SU-DHL-6 (cell line): ENCODE measurements at regions not wholly inside any gene's neighbourhood (a gene's known extent, or its start where the extent isn't known, plus 50 kb on each side); places are given as distances from the start of the nearest gene placed in this dataset.

ENCODE experiments used
- H2AFZ ChIP-seq: fragments of 200-600 bp; sonication (generic); 2 replicates; pipeline ENCODE4 v1.6.1; 2014; ENCODE audit warnings: low read depth, mild to moderate bottlenecking, moderate library complexity, mixed read lengths, antibody characterized with exemption, low read length; ENCODE audit not compliant: severe bottlenecking
- H3F3A ChIP-seq: fragments of 200-600 bp; shearing (Covaris generic); 2 replicates; pipeline ENCODE4 v1.6.0; 2016; ENCODE audit warnings: antibody characterized with exemption, mild to moderate bottlenecking; ENCODE audit not compliant: insufficient read depth
- H3K27ac ChIP-seq: fragments of 200-600 bp; sonication (generic); 2 replicates; pipeline ENCODE4 v1.5.1; 2016; ENCODE audit warnings: low read depth, mild to moderate bottlenecking, low read length, moderate library complexity, mixed read lengths
- H3K27me3 ChIP-seq: fragments of 200-600 bp; sonication (generic), shearing (Covaris generic); 2 replicates; pipeline ENCODE4 v1.6.0; 2014; ENCODE audit warnings: mild to moderate bottlenecking, low read length
- H3K36me3 ChIP-seq: fragments of 200-600 bp; sonication (generic); 2 replicates; pipeline ENCODE4 v1.6.1; 2014; ENCODE audit warnings: mild to moderate bottlenecking, low read length, mixed read lengths
- H3K4me2 ChIP-seq: fragments of 300-600, 200-600 bp; shearing (Covaris generic), sonication (generic); 2 replicates; pipeline ENCODE4 v1.6.0; 2014; ENCODE audit warnings: low read length, low read depth, mild to moderate bottlenecking; ENCODE audit not compliant: poor library complexity, severe bottlenecking
- H3K4me3 ChIP-seq: fragments of 200-600 bp; sonication (generic); 2 replicates; pipeline ENCODE4 v1.5.1; 2014; ENCODE audit warnings: antibody characterized with exemption, low read length, mild to moderate bottlenecking, mixed read lengths; ENCODE audit not compliant: insufficient read depth, poor library complexity, severe bottlenecking
- H3K79me2 ChIP-seq: fragments of 200-600 bp; sonication (generic); 2 replicates; pipeline ENCODE4 v1.6.1; 2014; ENCODE audit warnings: mild to moderate bottlenecking, low read length, moderate library complexity; ENCODE audit not compliant: insufficient read depth
- H3K9ac ChIP-seq: fragments of 200-600 bp; sonication (generic); 2 replicates; pipeline ENCODE4 v1.7.0; 2014; ENCODE audit warnings: mild to moderate bottlenecking, low read length
- H3K9me2 ChIP-seq: fragments of 200-600 bp; sonication (generic); replicated peaks from 2 replicates; pipeline ENCODE4 v1.6.1; 2014; ENCODE audit warnings: low read length; ENCODE audit not compliant: insufficient read depth
- H3K9me3 ChIP-seq: fragments of 200-600 bp; sonication (generic); 2 replicates; pipeline ENCODE4 v1.6.1; 2014; ENCODE audit warnings: low read length, mixed read lengths; ENCODE audit not compliant: insufficient read depth
- H4K20me1 ChIP-seq: fragments of 200-600 bp; sonication (generic); 2 replicates; pipeline ENCODE4 v1.6.1; 2014; ENCODE audit warnings: low read depth, mild to moderate bottlenecking, antibody characterized with exemption, low read length, moderate library complexity, mixed read lengths
- EZH2phosphoT487 ChIP-seq: fragments of 200-600 bp; sonication (generic), shearing (Covaris generic); conservative IDR thresholded peaks from 2 replicates; pipeline ENCODE4 v1.6.1; 2018; ENCODE audit warnings: mild to moderate bottlenecking, antibody characterized with exemption, low read length, moderate library complexity, mixed read lengths
- TF ChIP-seq, protein P1 (sequence below): fragments of 200-600 bp; sonication (generic); IDR thresholded peaks from one replicate; pipeline ENCODE4 v1.5.1; 2017; ENCODE audit warnings: antibody characterized with exemption, mild to moderate bottlenecking, low read length, moderate library complexity; ENCODE audit not compliant: insufficient read depth, poor library complexity, severe bottlenecking

DNA sequence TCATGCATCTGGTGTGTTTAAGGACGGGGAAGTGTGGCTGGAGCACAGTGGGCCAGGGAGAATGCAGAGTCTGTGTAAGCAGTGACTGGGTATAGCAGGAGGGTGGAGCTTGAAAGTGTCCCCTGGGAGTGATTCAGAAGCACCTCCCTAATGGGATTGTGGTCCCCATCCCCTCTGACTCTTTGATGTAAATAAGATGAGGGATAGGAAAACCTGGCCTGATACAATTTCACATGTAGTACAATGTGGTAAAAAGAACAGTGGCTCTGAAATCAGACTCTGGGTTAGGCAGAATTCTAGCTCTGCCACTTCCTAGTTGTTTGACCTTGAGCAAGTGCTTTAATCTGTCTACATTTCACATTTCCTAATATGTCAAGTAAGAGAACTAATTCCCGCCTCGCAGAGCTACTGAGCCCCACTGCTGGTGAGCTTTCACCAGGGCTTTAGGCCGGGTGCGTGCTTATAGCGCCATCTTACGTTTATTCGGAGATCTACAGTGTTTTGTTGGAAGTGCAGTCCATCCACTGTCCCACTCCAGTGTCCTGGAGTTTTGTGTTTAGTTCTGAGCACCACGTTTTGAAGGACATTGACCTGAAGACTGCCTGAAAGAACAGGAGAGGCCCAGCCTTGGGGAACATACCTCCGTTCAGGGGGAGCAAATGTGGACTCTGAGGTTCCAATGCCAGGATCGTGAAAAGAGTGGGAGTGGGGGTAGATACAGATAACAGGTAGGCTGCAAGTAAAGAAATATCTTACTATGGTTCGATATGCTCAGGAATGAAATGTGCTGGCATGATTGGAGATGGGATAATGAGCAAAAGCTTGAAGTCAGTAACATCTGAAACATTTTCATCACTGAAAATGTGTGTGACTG lies 51.2 kb upstream of the TESK1 start:
- H3K27ac ChIP-seq: no peak overlapping the region
- no peaks in the 10 kb centered on the region for H3F3A ChIP-seq
- H3K9me2 ChIP-seq: no peaks in the 10 kb centered on the region
- H3K4me2 ChIP-seq: no peak overlapping the region
- H3K4me3 ChIP-seq: no peak overlapping the region
- H3K9me3 ChIP-seq: no peaks in the 10 kb centered on the region
- no peak overlapping the region for H2AFZ ChIP-seq
- H3K9ac ChIP-seq: no peak overlapping the region
- no peaks in the 10 kb centered on the region for H4K20me1 ChIP-seq
- no peaks in the 10 kb centered on the region for H3K79me2 ChIP-seq
- no peaks in the 10 kb centered on the region for H3K36me3 ChIP-seq
- TF ChIP-seq EZH2phosphoT487: no peak
- TF ChIP-seq, protein P1, sequence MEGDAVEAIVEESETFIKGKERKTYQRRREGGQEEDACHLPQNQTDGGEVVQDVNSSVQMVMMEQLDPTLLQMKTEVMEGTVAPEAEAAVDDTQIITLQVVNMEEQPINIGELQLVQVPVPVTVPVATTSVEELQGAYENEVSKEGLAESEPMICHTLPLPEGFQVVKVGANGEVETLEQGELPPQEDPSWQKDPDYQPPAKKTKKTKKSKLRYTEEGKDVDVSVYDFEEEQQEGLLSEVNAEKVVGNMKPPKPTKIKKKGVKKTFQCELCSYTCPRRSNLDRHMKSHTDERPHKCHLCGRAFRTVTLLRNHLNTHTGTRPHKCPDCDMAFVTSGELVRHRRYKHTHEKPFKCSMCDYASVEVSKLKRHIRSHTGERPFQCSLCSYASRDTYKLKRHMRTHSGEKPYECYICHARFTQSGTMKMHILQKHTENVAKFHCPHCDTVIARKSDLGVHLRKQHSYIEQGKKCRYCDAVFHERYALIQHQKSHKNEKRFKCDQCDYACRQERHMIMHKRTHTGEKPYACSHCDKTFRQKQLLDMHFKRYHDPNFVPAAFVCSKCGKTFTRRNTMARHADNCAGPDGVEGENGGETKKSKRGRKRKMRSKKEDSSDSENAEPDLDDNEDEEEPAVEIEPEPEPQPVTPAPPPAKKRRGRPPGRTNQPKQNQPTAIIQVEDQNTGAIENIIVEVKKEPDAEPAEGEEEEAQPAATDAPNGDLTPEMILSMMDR: peak; percentile 84
- no peaks in the 10 kb centered on the region for H3K27me3 ChIP-seq

DNA sequence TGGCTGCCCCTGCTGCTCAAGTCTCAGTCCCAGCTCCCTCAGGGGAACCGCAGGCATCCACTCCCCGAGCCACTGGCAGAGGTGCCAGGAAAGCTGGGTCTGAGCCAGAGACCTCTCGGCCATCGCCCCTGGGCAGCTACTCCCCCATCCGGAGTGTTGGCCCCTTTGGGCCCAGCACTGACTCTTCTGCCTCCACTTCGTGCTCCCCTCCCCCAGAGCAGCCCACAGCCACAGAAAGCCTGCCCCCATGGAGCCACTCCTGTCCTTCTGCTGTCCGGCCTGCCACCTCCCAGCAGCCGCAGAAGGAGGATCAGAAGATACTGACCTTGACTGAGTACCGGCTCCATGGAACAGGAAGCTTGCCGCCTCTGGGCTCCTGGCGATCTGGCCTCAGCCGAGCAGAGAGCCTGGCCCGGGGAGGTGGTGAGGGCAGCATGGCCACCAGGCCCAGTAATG lies 49.8 kb upstream of the TESK1 start:
- TF ChIP-seq EZH2phosphoT487: no peak
- TF ChIP-seq, protein P1: no peak
- Histone ChIP-seq H3K9me2 (no peaks in the 10 kb centered on the region), H3K79me2 (no peaks in the 10 kb centered on the region), H3K4me3 (no peak overlapping the region), H3F3A (no peaks in the 10 kb centered on the region), H3K9ac (no peak overlapping the region), H3K4me2 (no peak overlapping the region), H2AFZ (no peak overlapping the region), H3K9me3 (no peaks in the 10 kb centered on the region), H3K27me3 (no peaks in the 10 kb centered on the region), H3K36me3 (no peaks in the 10 kb centered on the region), H4K20me1 (no peaks in the 10 kb centered on the region), H3K27ac (no peak overlapping the region)
